Pancreas (tissue), 10 donors: ENCODE measurements at regions not wholly inside any gene's neighbourhood (a gene's known extent, or its start where the extent isn't known, plus 50 kb on each side); places are given as distances from the start of the nearest gene placed in this dataset.

Source experiments
- ATAC-seq, 4 donors: fragments of 200-7000 bp; cut with Tn5 transposase; one replicate each; pipeline versions ENCODE4 v1.8.0 to v1.9.1; 2020; ENCODE audit warnings: mild to moderate bottlenecking in 4 of 4, moderate library complexity in 4 of 4
- DNase-seq, 6 donors: peaks; one replicate each; pipeline ENCODE4 v3.0.0-alpha.2; 2020
- FAIRE-seq: peaks from 2 replicates; lab custom pipeline; 2012; peaks lifted over from hg19 to GRCh38; lab: Jason Lieb, UNC
- H3K27ac ChIP-seq, 4 donors: fragments of 200-600 bp; sonication (generic); 1 replicate in 3 of 4; 2 replicates in 1 of 4; pipeline versions ENCODE4 v1.5.0 to v1.8.0; 2020
- H3K27me3 ChIP-seq, 4 donors: fragments of 200-600 bp; one replicate each; pipeline ENCODE4 v1.8.0; 2021
- H3K36me3 ChIP-seq, 3 donors: fragments of 200-600 bp; sonication (generic) in 1 of 3; one replicate each; pipeline versions ENCODE4 v1.5.0 to v1.8.0; 2020 to 2021
- H3K4me1 ChIP-seq, 3 donors: fragments of 200-600 bp; one replicate each; pipeline ENCODE4 v1.8.0; 2021
- H3K4me3 ChIP-seq, 4 donors: fragments of 200-600 bp; sonication (generic) in 2 of 4; one replicate each; pipeline versions ENCODE4 v1.5.0 to v1.8.0; 2020 to 2021
- H3K9me3 ChIP-seq, 4 donors: fragments of 200-600 bp; one replicate each; pipeline ENCODE4 v1.8.0; 2021
- WGBS, 2 donors: extraction: QIAGEN DNeasy Blood & Tissue Kit; methylation state at CpG; one replicate each; pipeline ENCODE4 v1.1.7; 2013; 5-methylcytosine and 5-hydroxymethylcytosine counted together
- intact Hi-C, 3 donors: fragments of 100-400 bp; cut with DNase I; formaldehyde crosslinking; loops; one replicate each; pipeline versions ENCODE4 v1.11.1 to v1.14.2; 2022
- TF ChIP-seq, protein P1 (sequence below), 4 donors: fragments of 200-600 bp; sonication (generic) in 3 of 4; IDR thresholded peaks; one replicate each; pipeline versions ENCODE4 v1.5.0 to v1.8.0; 2021; ENCODE audit warnings: antibody characterized with exemption in 4 of 4
- donor health status: healthy with polysubstance abuse.
- donor health status: DM: no; HTN: no; CAD: no; lungs with moderate emphysema.
- donor health status: DM: no; HTN: no; CAD: no.
- donor health status: control.
- donor health status: control.
- donor health status: Bipolar disorder and iron deficiency.
- donor health status: DM: yes; HTN: yes; CAD: no.
- donor health status: DM: no; HTN: no; CAD: no.
- donor health status: DM: no; HTN: no; CAD: no.
- donor health status: DM: yes; HTN: yes; CAD: no.

DNA sequence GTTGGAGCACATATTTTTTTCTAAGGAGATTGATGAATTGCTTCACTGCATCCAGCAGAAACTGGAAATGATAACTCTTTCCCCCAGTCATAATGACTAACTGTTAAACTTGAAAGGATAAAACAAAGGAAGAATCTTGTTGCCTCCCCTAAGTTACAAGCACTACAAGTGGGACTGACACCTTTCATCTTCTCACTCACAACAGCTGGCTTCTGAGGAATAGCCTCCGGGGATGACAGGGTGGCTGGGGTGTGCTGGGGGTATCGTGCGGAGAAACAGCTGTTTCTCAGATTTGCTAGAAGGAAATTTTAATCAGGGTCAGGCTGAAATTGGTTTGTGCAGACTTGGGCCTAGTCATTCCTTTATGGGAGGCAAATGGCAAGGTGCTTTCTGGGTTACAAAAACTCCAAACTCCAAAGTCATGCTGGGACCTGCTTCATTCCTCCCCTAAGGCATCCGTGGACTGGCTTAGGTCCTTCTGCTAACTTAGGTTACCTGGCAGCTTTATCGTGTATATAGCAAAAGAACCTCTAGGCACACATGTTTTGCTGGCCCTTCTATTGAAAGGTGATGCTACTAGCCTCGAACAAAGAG, 557.2 kb downstream of the TOX3 start:
- H3K27ac ChIP-seq = no peak overlapping the region
- FAIRE-seq (no peak), ATAC-seq (no peak), DNase-seq (no peak)
- H3K4me1 ChIP-seq = peaks cover 0 to 12% (median 8%) of the 10 kb centered on the region in 3 donors
- H3K27me3 ChIP-seq = no peaks in the 10 kb centered on the region
- no peaks in the 10 kb centered on the region for H3K9me3 ChIP-seq
- TF ChIP-seq, protein P1, sequence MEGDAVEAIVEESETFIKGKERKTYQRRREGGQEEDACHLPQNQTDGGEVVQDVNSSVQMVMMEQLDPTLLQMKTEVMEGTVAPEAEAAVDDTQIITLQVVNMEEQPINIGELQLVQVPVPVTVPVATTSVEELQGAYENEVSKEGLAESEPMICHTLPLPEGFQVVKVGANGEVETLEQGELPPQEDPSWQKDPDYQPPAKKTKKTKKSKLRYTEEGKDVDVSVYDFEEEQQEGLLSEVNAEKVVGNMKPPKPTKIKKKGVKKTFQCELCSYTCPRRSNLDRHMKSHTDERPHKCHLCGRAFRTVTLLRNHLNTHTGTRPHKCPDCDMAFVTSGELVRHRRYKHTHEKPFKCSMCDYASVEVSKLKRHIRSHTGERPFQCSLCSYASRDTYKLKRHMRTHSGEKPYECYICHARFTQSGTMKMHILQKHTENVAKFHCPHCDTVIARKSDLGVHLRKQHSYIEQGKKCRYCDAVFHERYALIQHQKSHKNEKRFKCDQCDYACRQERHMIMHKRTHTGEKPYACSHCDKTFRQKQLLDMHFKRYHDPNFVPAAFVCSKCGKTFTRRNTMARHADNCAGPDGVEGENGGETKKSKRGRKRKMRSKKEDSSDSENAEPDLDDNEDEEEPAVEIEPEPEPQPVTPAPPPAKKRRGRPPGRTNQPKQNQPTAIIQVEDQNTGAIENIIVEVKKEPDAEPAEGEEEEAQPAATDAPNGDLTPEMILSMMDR (IDR thresholded peaks at IDR 0.05) = no peak
- intact Hi-C loops = loop anchor here in 1 of 3 donors (10.0 kb wide), 1 partner anchor 175 kb away; no protein-coding TSS in a partner anchor
- no peaks in the 10 kb centered on the region for H3K36me3 ChIP-seq
- 72 to 76% methylated on average over 6 of the region's 6 CpGs for WGBS, 2 donors
- H3K4me3 ChIP-seq = no peak overlapping the region

DNA sequence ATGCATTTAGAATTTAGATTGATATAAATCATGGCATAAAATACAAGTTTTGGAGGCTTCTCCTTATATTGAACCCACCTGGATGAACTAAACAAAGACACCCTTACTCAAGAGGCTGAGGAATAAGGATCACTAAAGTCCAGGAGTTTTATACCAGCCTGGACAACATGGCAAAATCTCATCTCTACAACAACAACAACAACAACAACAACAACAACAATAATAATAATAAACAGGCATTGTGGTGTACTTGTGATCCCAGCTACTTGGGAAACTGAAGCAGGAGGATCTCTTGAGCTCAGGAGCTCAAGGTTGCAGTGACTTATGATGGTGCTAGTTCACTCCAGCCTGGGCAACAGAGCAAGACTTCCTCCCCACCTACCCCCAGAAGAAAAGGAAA, 558.0 kb downstream of the TOX3 start:
- peaks cover 0 to 8% (median 6%) of the 10 kb centered on the region in 3 donors for H3K4me1 ChIP-seq
- intact Hi-C loops = loop anchor here in 1 of 3 donors (10.0 kb wide), 1 partner anchor 174 kb away; no protein-coding TSS in a partner anchor
- ATAC-seq (no peak), FAIRE-seq (no peak), DNase-seq (no peak)
- H3K27ac ChIP-seq = no peak overlapping the region
- H3K27me3 ChIP-seq = no peaks in the 10 kb centered on the region
- TF ChIP-seq, protein P1 (IDR thresholded peaks at IDR 0.05) = no peak
- no peak overlapping the region for H3K4me3 ChIP-seq
- H3K9me3 ChIP-seq = no peaks in the 10 kb centered on the region
- H3K36me3 ChIP-seq = no peaks in the 10 kb centered on the region

DNA sequence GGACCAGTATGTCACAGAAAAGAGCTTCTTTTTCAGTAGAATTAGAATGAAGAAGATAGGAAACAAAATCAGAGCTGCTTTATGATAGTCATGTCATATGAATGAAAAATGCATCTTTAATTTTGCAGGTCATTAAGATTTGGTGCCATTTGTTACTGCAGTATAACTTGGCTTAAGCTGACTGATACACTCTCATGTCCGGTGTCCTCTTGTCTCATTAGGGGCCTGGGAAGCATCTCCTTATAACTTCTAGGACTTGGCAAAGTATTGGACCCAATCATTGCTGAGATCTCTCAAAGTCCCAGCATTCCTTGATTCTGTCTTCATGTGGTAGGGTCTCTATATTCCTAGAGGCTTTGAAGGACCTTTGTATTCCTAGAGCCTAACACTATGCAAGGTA, 559.4 kb downstream of the TOX3 start:
- ATAC-seq = no peak
- H3K9me3 ChIP-seq = no peaks in the 10 kb centered on the region
- H3K27me3 ChIP-seq = no peaks in the 10 kb centered on the region
- H3K4me1 ChIP-seq = peaks cover 0 to 1% (median 0%) of the 10 kb centered on the region in 3 donors
- intact Hi-C loops = loop anchor here in 1 of 3 donors (10.0 kb wide), 1 partner anchor 173 kb away; no protein-coding TSS in a partner anchor
- no peaks in the 10 kb centered on the region for H3K36me3 ChIP-seq
- no peak for DNase-seq
- H3K27ac ChIP-seq = no peak overlapping the region
- WGBS, 2 donors = 46 to 81% methylated on average over 1 of the region's 1 CpG
- TF ChIP-seq, protein P1 (IDR thresholded peaks at IDR 0.05) = no peak
- FAIRE-seq = no peak
- H3K4me3 ChIP-seq = no peak overlapping the region

DNA sequence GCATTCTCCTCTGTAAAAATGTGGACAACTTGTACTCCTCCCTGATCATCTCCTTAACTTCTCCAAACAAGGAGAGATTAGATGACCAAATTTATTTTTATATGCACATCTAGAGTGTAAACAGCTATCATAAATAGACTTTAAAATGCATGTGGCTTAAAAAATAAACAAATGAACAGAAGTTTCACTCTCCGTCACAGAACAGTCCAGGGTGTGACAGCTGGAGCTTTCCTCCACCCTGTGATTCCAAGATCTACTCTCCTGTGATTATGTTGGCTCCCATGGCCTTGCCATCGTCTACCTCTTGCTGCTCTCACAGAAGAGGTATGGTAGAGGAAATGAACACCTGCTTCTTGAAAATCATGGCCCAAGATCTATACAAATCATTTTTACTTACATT, 560.2 kb downstream of the TOX3 start:
- TF ChIP-seq, protein P1 (IDR thresholded peaks at IDR 0.05) = no peak
- Histone ChIP-seq H3K36me3 (no peaks in the 10 kb centered on the region), H3K9me3 (no peaks in the 10 kb centered on the region), H3K4me1 (peaks cover 0 to 7% (median 0%) of the 10 kb centered on the region in 3 donors), H3K4me3 (no peak overlapping the region), H3K27ac (no peak overlapping the region), H3K27me3 (no peaks in the 10 kb centered on the region)
- 66 to 69% methylated on average over 2 of the region's 2 CpGs for WGBS, 2 donors
- intact Hi-C loops = loop anchor here in 1 of 3 donors (10.0 kb wide), 1 partner anchor 172 kb away; no protein-coding TSS in a partner anchor
- ATAC-seq (no peak), FAIRE-seq (no peak), DNase-seq (no peak)

DNA sequence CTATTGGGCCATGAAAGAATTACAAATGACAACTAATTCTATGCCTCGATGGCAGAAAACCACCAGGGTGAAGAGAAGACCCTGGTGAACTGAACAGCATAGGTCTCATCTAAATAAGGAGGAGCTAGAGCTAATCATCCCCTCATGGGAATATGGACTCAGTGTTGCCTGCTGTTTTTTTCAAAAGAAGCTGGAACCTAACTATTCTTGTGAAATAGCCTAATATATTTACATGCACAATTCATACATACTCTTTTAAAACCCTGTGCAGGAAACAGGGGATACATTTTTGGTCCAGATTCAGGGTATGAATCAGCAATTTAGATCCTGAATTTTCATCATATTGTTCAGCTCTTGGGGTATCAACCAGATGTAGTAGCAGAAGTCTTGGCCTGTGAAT, 560.6 kb downstream of the TOX3 start:
- Histone ChIP-seq H3K36me3 (no peaks in the 10 kb centered on the region), H3K4me3 (no peak overlapping the region), H3K27me3 (no peaks in the 10 kb centered on the region), H3K27ac (no peak overlapping the region), H3K9me3 (no peaks in the 10 kb centered on the region), H3K4me1 (peaks cover 0 to 7% (median 0%) of the 10 kb centered on the region in 3 donors)
- ATAC-seq (no peak), DNase-seq (no peak), FAIRE-seq (no peak)
- 40 to 58% methylated on average over 1 of the region's 1 CpG for WGBS, 2 donors
- intact Hi-C loops = loop anchor here in 1 of 3 donors (10.0 kb wide), 1 partner anchor 172 kb away; no protein-coding TSS in a partner anchor
- TF ChIP-seq, protein P1 (IDR thresholded peaks at IDR 0.05) = no peak
